K562 (cell line): ENCODE measurements at regions not wholly inside any gene's neighbourhood (a gene's known extent, or its start where the extent isn't known, plus 50 kb on each side); places are given as distances from the start of the nearest gene placed in this dataset.

Source experiments
- ATAC-seq: fragments of 200-7000 bp; cut with Tn5 transposase; 3 replicates; pipeline ENCODE4 v1.9.1; 2020; ENCODE audit warnings: moderate library complexity
- BruUV-seq: library from RNA; stranded (reverse); fragments of 400-500 nt; replicated peaks from 2 replicates; lab custom pipeline; 2021; lab: Mats Ljungman, UMichigan
- CTCF ChIA-PET: fragments of 300-600 bp; formaldehyde crosslinking; extraction: SDS; loops from one replicate; lab custom pipeline; 2021; ENCODE audit warnings: low intra/inter-chr PET ratio; lab: Yijun Ruan, JAX
- POLR2A ChIA-PET: fragments of 300-600, 350-650 bp; sonication (Branson Sonifier 250); formaldehyde crosslinking; extraction: SDS; loops from one replicate; lab custom pipeline; 2021; ENCODE audit warnings: antibody characterized with exemption, inconsistent platforms; lab: Yijun Ruan, JAX
- DNase-seq, 4 experiments: peaks; one replicate each; pipeline versions ENCODE4 v3.0.0 to v3.0.0-alpha.2; 2011 to 2018; ENCODE audit warnings: low spot score in 3 of 4, mixed read lengths in 3 of 4; ENCODE audit errors: extremely low read depth in 1 of 4
- FAIRE-seq: peaks from 2 replicates; lab custom pipeline; 2011; peaks lifted over from hg19 to GRCh38; lab: Jason Lieb, UNC
- H2AFZ ChIP-seq: 2 replicates; pipeline ENCODE4 v1.6.0; 2011; ENCODE audit warnings: low read depth, low read length, control low read depth, inconsistent platforms
- H3K27ac ChIP-seq: fragments of 200-600 bp; 3 replicates; pipeline ENCODE4 v1.8.0; 2011; ENCODE audit warnings: low read depth, mild to moderate bottlenecking, control low read depth, inconsistent platforms, low read length, moderate library complexity, mixed read lengths; ENCODE audit errors: extremely low read depth
- H3K27me3 ChIP-seq, 2 experiments: fragments of 300-600 bp in 1 of 2; 2 replicates in 1 of 2; 3 replicates in 1 of 2; pipeline versions ENCODE4 v1.6.0 to v1.8.0; 2011; ENCODE audit warnings: inconsistent platforms in 2 of 2, low read length in 2 of 2, mild to moderate bottlenecking in 1 of 2, mixed read lengths in 1 of 2, moderate library complexity in 1 of 2; ENCODE audit not compliant: control insufficient read depth in 2 of 2, insufficient read depth in 2 of 2
- H3K36me3 ChIP-seq: fragments of 300-600 bp; 3 replicates; pipeline ENCODE4 v1.8.0; 2011; ENCODE audit warnings: mild to moderate bottlenecking, low read length, inconsistent platforms; ENCODE audit not compliant: control insufficient read depth, insufficient read depth
- H3K4me1 ChIP-seq, 2 experiments: fragments of 200-600 bp in 1 of 2; replicated peaks in 1 of 2; 2 replicates in 1 of 2; 3 replicates in 1 of 2; pipeline versions ENCODE4 v1.5.1 to v1.8.0; 2011; ENCODE audit warnings: inconsistent platforms in 2 of 2, low read length in 2 of 2, mild to moderate bottlenecking in 1 of 2, mixed read lengths in 1 of 2, moderate library complexity in 1 of 2; ENCODE audit not compliant: control insufficient read depth in 2 of 2, insufficient read depth in 2 of 2
- H3K4me2 ChIP-seq: 2 replicates; pipeline ENCODE4 v1.6.1; 2011; ENCODE audit warnings: low read length, control low read depth, inconsistent platforms, mixed read lengths; ENCODE audit not compliant: insufficient read depth
- H3K4me3 ChIP-seq: fragments of 200-600 bp; sonication (generic), shearing (Covaris generic); 2 replicates; pipeline ENCODE4 v1.5.1; 2016; ENCODE audit warnings: control low read depth, inconsistent platforms
- H3K79me2 ChIP-seq: fragments of 200-600 bp; 3 replicates; pipeline ENCODE4 v1.8.0; 2011; ENCODE audit warnings: low read length, inconsistent platforms; ENCODE audit not compliant: control insufficient read depth, insufficient read depth
- H3K9ac ChIP-seq, 2 experiments: 2 replicates each; pipeline versions ENCODE4 v1.6.0 to v1.6.1; 2011; ENCODE audit warnings: low read depth in 2 of 2, low read length in 2 of 2, control low read depth in 1 of 2, inconsistent platforms in 1 of 2, mild to moderate bottlenecking in 1 of 2, mixed read lengths in 1 of 2; ENCODE audit not compliant: insufficient read depth in 1 of 2
- H3K9me1 ChIP-seq: one replicate; pipeline ENCODE4 v1.6.0; 2011; ENCODE audit warnings: inconsistent platforms, mild to moderate bottlenecking, low read length, moderate library complexity; ENCODE audit not compliant: control insufficient read depth, insufficient read depth
- H3K9me3 ChIP-seq: replicated peaks from 2 replicates; pipeline ENCODE4 v1.5.1; 2011; ENCODE audit warnings: low read depth, low read length, inconsistent platforms; ENCODE audit not compliant: control insufficient read depth, insufficient read depth
- H4K20me1 ChIP-seq: replicated peaks from 2 replicates; pipeline ENCODE4 v1.6.1; 2011; ENCODE audit warnings: low read length, inconsistent platforms, mixed read lengths; ENCODE audit not compliant: control insufficient read depth, insufficient read depth
- CEBPG ChIP-seq, 3 experiments: fragments of 200-800 bp in 1 of 3; sonication (Bioruptor generic) in 1 of 3; sonication (generic) in 1 of 3; formaldehyde crosslinking in 1 of 3; IDR thresholded peaks in 2 of 3; conservative IDR thresholded peaks in 1 of 3; 2 replicates each; pipeline versions ENCODE4 v1.6.1 to v1.8.0; 2016 to 2022; ENCODE audit warnings: missing compliant biosample characterization in 2 of 3, missing genetic modification characterization in 2 of 3, mild to moderate bottlenecking in 1 of 3, missing genetic modification reagents in 1 of 3
- GTF2E2 ChIP-seq: fragments of 200-800 bp; sonication (Bioruptor generic); IDR thresholded peaks from 2 replicates; pipeline ENCODE4 v1.6.1; 2016; ENCODE audit warnings: missing genetic modification characterization, missing compliant biosample characterization
- HDAC2 ChIP-seq: fragments of 450-650 bp; IDR thresholded peaks from 2 replicates; pipeline ENCODE4 v1.6.1; 2016; ENCODE audit warnings: mild to moderate bottlenecking
- HDAC6 ChIP-seq: IDR thresholded peaks from 2 replicates; pipeline ENCODE4 v1.6.1; 2012; ENCODE audit warnings: low read depth, mild to moderate bottlenecking, control low read depth, inconsistent platforms, low read length, moderate library complexity
- HMG20B ChIP-seq: fragments of 250-450 bp; sonication (Bioruptor Pico); IDR thresholded peaks from 2 replicates; pipeline ENCODE4 v1.5.0; 2021; ENCODE audit warnings: mild to moderate bottlenecking
- MCM2 ChIP-seq: fragments of 450-650 bp; IDR thresholded peaks from 2 replicates; pipeline ENCODE4 v1.6.1; 2017; ENCODE audit warnings: low read depth, mild to moderate bottlenecking
- PHF21A ChIP-seq: fragments of 450-650 bp; IDR thresholded peaks from 2 replicates; pipeline ENCODE4 v1.6.1; 2017; ENCODE audit warnings: low read depth, borderline replicate concordance
- PTRF ChIP-seq: fragments of 450-650 bp; IDR thresholded peaks from 2 replicates; pipeline ENCODE4 v1.6.1; 2016; ENCODE audit warnings: mild to moderate bottlenecking, missing genetic modification characterization, missing compliant biosample characterization
- RFX5 ChIP-seq: IDR thresholded peaks from 2 replicates; pipeline ENCODE4 v1.6.1; 2011; ENCODE audit warnings: low read depth, mild to moderate bottlenecking, improper control_type of control experiment, low read length
- TAF9B ChIP-seq: fragments of 450-650 bp; IDR thresholded peaks from 2 replicates; pipeline ENCODE4 v1.6.1; 2018; ENCODE audit warnings: mild to moderate bottlenecking; ENCODE audit not compliant: partially characterized antibody
- WHSC1 ChIP-seq: IDR thresholded peaks from one replicate; pipeline ENCODE4 v1.6.1; 2012; ENCODE audit warnings: low read length, control low read depth, inconsistent platforms
- ZBTB11 ChIP-seq, 3 experiments: fragments of 200-800 bp in 1 of 3; fragments of 250-450 bp in 1 of 3; fragments of 450-650 bp in 1 of 3; sonication (Bioruptor Pico) in 1 of 3; sonication (Bioruptor generic) in 1 of 3; formaldehyde crosslinking in 1 of 3; IDR thresholded peaks; 2 replicates each; pipeline versions ENCODE4 v1.6.1 to v1.8.0; 2016 to 2022; ENCODE audit warnings: mild to moderate bottlenecking in 2 of 3, missing genetic modification characterization in 2 of 3, missing compliant biosample characterization in 1 of 3, moderate library complexity in 1 of 3
- ZC3H4 ChIP-seq: sonication (generic); formaldehyde crosslinking; IDR thresholded peaks from 2 replicates; pipeline ENCODE4 v1.9.0; 2021; ENCODE audit warnings: missing genetic modification reagents, borderline replicate concordance
- ZKSCAN3 ChIP-seq: fragments of 250-450 bp; sonication (Bioruptor Pico); IDR thresholded peaks from 2 replicates; pipeline ENCODE4 v1.4.0; 2020
- ZKSCAN8 ChIP-seq: fragments of 200-800 bp; sonication (Bioruptor generic); IDR thresholded peaks from 2 replicates; pipeline ENCODE4 v1.6.1; 2016; ENCODE audit warnings: missing genetic modification characterization, missing compliant biosample characterization
- ZNF717 ChIP-seq: fragments of 250-450 bp; sonication (Bioruptor Pico); IDR thresholded peaks from 2 replicates; pipeline ENCODE4 v1.5.0; 2021
- WGBS: fragments of 100-300 bp; shearing (Covaris generic); methylation state at CpG from one replicate; pipeline ENCODE4 v1.1.6; 2016; ENCODE audit warnings: low coverage, mixed read lengths; ENCODE audit not compliant: insufficient coverage; ENCODE audit errors: missing lambda C conversion rate; 5-methylcytosine and 5-hydroxymethylcytosine counted together
- in situ Hi-C: fragments of 300-500 bp; cut with MboI; formaldehyde crosslinking; loops from 4 replicates; pipeline ENCODE4 v1.15.0; 2018; ENCODE audit warnings: inconsistent platforms, mixed read lengths
- intact Hi-C: fragments of 100-400 bp; cut with micrococcal nuclease; formaldehyde crosslinking; loops from 2 replicates; pipeline ENCODE4 v1.14.2; 2022

- Histone ChIP-seq H3K9me1 (no peaks in the 10 kb centered on the region), H3K4me3 (no peak overlapping the region), H3K4me2 (no peak overlapping the region), H3K9me3 (no peaks in the 10 kb centered on the region; the same call in 1 of the 2 replicates), H3K27ac (no peak overlapping the region), H3K9ac (no peak overlapping the region), H3K27me3 (no peaks in the 10 kb centered on the region), H4K20me1 (no peaks in the 10 kb centered on the region), H3K79me2 (no peaks in the 10 kb centered on the region), H3K36me3 (no peaks in the 10 kb centered on the region), H2AFZ (no peak overlapping the region), H3K4me1 (no peaks in the 10 kb centered on the region)
- no peak for FAIRE-seq
- no peak for DNase-seq
- in situ Hi-C loops: no loop called here
- no TSS peak for BruUV-seq
- ChIA-PET CTCF (no interaction called here), POLR2A (no interaction called here)
- TF ChIP-seq ZKSCAN3 (CRISPR knock-in tag) (no peak), PHF21A (no peak), GTF2E2 (no peak), HMG20B (CRISPR knock-in tag) (no peak), HDAC2 (no peak), ZBTB11 (CRISPR knock-in tag; IDR thresholded peaks at IDR 0.05) (no peak), MCM2 (no peak), HDAC6 (no peak), ZC3H4 (CRISPR knock-in tag) (no peak), ZNF717 (no peak), PTRF (tag) (no peak), TAF9B (no peak), ZKSCAN8 (CRISPR knock-in tag) (no peak), WHSC1 (no peak), RFX5 (no peak), CEBPG (CRISPR knock-in tag; IDR thresholded peaks at IDR 0.05) (no peak), CEBPG (tag; conservative IDR thresholded peaks at IDR 0.05 in 1 of 2, IDR thresholded peaks at IDR 0.05 in 1 of 2) (no peak)
- 0% methylated on average over 2 of the region's 2 CpGs for WGBS
- intact Hi-C loops: no loop called here
- no peak for ATAC-seq
These were observed 533.3 kb upstream of the GHITM start for GRCh38 chr10:83605783-83606630.
